Nucleus accumbens (tissue), 56 donors: ENCODE measurements at regions not wholly inside any gene's neighbourhood (a gene's known extent, or its start where the extent isn't known, plus 50 kb on each side); places are given as distances from the start of the nearest gene placed in this dataset.

Experiments used
- DNase-seq, 56 donors: peaks; one replicate each; lab custom pipeline; 2025; lab: John Stamatoyannopoulos, UW

DNA sequence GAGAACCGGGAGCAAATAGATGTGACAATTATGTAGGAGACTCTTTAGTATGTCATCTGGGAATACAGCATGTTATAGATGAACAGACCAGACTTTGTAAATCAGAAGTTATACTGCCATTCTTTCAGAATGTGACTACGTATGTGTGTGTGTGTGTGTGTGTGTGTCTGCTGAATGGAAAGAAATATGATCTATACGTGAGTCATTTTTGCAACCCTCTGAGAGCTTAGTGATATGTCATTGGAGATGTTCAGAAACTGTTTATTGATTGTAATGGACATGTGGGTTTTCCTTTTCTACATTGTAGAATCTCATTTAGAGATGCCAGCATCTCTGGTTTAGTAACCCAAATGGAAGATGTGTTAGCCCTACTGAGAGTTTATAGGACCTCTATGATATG is 731.5 kb downstream of the TLE1 start:
- no peak for DNase-seq

DNA sequence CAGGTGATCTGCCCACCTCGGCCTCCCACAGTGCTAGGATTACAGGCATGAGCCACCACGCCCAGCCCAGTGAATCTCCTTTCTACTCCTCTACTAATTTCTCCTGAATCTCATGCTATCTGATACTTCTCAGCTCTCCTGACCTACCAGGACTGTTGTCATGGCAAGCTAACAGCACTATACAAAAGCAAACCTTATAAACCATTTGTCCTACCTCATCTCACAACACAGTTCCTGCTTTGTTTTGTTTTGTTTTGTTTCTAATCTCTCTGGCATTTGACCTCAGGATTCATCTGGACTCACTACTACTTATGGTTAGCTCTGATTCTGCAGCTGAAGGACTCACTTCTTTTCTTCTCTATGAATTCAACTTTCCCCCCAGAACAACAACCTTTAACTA is 734.8 kb downstream of the TLE1 start:
- DNase-seq = no peak

DNA sequence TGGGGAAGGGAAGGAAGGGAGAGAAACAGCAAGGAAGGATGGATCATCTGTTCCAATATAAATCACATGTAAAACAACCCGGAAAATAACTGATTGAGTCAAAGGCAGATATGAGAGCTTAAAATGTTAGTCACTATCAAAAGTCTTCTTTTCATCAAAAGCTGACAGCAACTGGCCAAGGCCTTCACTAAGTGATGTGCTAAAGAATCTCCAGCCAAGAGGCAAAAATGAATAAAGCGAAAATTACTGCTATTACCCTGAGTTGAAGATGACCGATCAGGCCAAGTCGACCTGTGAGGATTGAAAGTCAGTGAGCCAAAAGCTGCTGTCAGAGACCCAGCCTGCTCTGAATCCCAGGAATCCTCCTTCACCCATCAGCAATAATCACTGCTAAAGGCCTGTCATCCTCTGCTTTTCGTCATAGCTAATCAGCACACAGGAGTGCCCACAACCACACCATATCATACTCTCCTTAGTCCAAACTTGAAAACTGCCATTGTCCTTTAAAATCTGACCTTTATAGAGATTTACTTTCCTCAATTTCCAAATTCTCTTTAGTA is 736.9 kb downstream of the TLE1 start:
- DNase-seq = no peak

DNA sequence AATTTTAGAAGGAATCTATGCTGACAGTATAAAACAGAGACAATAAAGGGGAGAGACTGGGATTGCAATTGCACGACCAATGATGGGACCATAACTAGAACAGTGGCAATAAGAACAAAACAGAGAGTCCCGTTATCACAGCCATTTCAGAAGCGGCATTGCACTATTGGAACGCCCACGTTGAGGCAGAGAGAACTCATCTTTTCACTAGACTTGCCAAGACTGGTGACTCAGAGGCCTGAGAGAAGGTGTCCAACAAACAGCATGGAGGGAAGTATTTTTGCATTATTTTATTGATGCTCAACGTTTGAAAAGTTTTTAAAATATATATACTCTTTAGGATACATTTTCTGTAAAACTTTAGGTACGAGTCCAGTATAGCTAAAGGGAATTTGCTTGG is 737.7 kb downstream of the TLE1 start:
- DNase-seq = no peak

DNA sequence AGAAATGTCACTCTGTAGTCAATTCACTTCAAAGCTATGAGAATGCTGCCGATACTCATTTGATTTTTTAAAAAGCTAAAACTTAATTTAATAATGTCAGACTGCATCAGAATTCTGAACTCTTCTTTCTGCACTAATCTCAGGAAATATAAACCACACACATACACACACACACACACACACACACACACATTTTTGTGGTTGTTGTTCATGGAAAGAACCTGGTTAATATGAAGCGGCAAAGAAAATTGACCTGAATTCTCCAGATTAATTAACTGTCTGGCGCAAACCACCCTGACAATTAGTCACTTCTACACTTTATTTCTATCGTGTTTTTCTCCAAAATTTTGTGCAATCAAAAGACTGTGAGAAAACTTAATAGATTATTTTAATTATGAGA is 740.5 kb downstream of the TLE1 start:
- no peak for DNase-seq

DNA sequence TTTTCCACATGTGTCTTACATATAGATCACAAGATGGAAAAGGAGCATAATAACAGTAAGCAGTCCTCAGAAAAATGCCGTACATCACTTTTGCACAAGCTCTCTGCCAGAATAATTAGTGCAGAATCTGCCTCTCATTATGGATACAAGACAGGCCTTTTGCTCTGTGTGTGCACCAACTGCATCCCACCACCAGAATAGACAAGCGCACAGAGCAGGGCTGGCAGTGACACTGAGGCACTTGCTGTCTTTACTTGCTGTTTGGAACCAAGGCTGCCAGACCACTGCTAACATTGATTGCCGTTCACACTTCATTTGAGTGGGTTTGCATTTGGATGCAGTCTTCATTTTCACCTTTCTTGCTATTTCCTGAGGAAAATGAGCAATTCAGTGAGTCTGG is 741.3 kb downstream of the TLE1 start:
- DNase-seq = peak in 5 of 56 donors; percentile 0 to 13 (median 2)

DNA sequence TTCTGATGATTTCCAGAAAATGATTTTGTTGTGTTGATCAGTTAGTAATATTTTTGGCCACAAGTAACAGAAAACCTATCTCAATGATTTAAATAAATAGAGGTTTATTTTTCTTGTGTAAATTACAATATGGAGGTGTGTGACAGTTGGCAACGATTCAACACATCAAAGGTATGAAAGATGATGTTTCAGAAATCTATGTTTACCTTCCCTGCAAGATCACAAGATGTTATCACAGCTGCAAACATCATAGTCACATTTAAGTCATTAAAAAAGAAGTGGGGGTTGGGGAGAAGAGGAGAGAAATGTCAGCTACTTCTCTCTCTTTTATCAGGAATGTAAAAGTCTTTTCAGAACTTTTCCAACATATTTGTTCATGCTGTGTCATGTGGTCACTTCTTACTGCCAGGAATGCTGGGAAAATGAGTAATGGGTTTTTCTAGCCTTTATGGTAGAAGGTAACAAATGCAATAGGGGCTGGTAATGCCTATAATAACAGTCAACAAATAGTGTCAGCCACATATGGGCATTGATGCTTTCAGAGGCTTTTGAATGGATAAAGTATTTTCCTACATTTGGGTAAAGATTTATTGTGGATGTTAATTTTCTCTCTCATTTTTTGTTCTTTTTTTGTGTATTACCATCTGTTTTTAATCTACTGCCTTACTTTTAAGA is 742.7 kb downstream of the TLE1 start:
- no peak for DNase-seq

DNA sequence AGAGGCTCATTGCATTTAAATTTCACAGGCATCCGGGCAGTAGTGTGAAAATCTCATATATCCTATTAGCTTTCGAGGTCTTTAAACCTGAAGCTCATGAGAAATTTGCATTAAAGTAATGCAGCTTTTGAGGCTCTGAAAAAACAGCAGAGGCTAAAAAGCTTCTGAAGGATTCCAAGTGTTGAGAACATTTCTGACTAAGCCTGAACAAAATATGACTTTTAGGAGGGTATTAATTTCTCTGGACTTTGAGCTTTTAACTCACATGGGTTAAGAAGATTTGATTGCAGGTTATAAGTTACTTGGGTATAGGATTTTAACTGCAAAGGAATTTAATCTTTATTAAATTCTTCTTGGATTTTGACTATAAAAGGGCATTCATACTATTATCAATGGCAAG is 743.9 kb downstream of the TLE1 start:
- DNase-seq = no peak

DNA sequence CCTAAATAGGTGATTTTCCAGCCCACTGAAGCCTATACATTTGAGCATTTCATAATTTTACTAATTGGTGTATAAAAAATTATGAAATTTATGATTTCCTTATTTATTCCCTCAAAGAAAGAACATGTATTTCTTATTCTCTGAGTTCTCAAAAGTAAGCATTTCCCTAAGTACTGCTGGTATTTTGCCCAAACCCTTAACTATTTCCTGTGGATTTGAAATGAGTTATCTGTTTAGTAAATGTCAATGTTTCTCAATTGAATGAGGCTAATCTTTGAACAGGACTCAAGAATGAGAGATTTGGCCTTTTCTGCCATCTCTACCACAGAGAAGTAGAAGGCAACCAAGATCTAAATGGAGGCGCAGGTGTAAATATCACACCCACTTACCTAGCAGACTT is 751.7 kb downstream of the TLE1 start:
- no peak for DNase-seq

DNA sequence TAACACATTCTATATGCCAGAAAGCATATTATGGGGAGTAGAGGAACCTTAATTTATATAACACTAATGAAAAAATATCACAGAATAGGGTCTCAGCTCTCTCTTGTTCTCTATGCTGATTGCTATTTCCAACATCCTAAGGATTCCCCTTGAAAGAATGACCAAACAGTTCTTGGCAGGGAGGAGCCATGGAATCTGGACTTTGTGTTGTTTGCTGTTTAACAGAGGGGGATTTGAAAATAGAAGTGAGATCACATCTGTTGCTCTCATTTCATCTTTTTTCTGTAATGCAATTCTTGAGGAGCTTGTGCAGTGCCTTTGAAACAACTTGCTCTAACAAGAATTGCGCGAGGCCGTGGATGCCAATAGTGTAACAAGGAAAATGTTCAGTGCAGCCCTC is 755.3 kb downstream of the TLE1 start:
- no peak for DNase-seq

DNA sequence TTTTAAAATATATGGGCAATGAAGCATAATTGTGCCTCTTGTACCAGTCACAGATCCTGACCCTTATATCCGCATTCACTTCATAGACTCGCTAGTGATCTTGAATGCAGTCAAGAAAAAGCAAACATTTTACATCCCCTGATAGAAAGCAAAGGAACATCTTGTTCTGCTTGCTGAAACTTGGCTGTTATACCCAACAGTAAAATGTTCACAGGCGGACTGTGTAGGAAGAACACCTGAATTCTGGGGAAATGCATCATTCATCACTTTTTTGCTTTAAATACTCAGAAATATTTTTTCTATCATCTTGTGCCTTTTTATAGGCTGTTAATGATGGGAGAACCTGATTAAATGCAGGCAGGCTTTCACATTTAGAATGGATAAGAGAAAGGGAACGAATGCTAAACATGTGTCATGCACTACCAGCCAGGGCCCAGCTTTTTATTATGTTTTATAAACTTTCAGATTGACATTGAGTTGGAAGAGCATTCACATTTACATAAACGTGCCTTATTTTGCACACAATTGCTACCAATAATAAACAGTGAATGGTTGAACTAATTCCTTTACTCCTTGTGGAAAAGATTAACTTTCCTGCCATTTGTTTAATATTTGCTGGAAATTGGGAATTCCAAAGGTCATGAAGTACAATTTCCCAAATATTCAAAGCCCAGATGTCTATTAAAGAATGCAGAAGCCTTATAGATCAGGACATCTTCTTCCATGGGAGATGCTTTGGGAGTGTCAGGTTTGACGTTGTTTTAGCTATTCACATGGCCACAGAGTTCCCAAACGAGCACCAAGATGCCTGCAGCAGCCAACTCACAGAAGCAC is 756.2 kb downstream of the TLE1 start:
- DNase-seq = peak in 1 of 56 donors; percentile 2

DNA sequence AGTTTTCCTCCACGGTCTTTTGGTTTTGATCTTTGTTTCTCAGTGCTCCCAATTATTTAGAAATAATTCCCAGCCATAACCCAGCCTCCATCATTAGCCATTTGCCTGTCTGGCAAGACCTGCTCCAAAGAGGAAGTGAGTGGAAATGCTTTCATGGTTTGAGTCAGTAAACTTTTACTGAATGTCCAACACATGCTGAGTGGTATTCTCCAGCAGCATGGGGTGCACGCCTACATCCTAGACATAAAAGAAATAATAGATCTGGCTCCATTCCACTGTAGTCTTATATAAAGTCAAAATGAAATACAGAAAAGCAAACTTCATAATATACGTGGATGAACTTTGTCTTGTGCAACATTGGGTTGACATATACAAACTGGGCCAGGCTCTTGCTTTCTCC is 757.2 kb downstream of the TLE1 start:
- no peak for DNase-seq

DNA sequence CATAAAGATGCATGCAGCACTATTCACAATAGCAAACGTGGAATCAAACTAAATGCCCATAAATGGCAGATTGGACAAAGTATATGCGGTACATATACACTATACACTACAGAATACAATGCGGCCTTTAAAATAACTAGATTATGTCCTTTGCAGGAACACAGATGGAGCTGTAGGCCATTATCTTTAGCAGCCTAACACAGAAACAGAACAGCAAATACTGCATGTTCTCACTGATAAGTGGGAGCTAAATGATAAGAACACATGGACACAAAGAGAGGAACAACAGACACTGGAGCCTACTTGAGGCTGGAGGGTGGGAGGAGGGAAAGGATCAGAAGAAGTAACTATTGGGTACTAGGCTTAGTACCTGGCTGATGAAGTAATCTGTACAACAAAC is 758.2 kb downstream of the TLE1 start:
- no peak for DNase-seq

DNA sequence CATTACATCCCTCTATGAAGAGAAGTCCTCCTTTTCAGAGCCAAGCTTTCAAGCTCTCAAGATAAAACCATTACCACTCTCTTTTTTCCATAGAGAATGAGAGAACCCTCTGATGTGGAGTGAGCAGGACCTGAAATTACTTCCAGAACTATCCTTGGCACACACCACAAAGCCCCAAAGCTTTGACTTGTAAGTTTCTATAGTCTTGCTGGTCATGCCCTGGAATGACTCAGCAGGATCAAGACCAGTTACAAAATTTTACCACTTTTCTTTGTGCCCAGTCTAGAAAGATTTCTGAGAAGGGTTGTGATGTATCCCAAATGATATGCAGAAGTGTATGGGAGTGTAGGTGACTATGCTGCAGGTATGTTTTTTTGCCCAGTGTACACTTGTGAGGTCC is 760.6 kb downstream of the TLE1 start:
- no peak for DNase-seq

DNA sequence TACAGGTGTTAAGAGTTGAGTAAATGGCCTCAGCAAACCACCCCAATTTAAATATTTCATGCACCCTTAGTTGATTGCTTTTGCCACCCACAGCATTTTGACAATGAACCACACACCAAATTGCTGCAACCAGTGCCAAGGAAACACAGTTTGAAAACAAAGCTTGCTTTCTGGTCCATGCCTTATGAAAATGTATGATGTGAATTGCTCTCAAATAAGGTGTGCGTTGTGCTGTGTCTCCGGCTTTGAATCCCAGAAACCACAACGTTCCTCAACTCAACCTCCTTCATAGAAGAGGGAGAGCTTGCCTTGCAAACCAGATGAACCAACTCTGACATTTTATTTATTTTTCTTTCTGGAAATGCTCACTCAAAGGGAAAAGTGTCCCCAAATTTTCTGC is 762.7 kb downstream of the TLE1 start:
- no peak for DNase-seq

DNA sequence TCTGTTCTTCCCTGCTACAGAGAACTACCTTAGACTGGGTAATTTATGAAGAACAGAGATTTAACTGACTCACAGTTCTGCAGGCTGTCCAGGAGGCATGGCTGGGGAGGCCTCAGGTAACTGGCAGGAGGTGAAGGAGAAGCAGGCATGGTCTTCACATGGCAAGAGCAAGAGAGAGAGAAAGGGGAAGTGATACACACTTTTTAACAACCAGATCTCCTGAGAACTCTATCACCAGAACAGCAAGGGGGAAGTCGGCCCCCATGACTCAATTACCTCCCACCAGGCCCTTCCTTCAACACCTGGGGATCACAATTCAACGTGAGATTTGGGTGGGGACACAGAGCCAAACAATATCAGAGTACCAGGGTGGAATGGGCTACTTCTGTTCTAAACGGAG is 766.8 kb downstream of the TLE1 start:
- no peak for DNase-seq

DNA sequence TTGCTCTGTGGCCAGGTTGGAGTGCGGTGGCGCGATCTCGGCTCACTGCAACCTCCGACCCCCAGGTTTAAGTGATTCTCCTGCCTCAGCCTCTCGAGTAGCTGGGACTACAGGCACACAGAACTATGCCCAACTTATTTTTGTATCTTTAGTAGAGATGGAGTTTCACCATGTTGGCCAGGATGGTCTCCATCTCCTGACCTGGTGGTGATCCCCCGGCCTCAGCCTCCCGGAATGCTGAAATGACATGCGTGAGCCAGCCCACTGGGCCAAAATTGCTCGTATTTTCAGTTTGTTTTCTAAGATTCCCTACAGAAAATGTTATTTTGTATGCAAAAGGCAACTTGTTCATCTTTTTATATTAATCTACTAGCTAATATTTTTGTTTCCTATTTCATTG is 782.6 kb downstream of the TLE1 start:
- DNase-seq = no peak

DNA sequence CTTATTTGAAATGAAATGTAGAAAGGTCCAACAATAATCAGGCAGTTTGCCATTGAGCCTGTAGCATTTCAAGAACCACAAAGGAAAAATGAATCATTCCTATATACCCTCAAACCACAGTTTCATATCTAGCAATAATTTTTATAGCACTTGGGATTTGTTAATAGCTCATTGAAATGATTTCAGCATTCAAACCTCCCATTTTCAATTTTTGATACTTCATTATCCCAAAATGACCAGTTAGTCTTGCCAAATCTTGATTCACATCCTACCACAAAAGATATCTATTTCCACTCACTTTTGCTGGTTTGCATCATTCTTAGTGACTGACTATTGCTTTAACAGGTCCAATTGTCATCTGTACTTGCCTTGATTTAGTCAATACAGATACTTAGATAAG is 790.1 kb downstream of the TLE1 start:
- no peak for DNase-seq

DNA sequence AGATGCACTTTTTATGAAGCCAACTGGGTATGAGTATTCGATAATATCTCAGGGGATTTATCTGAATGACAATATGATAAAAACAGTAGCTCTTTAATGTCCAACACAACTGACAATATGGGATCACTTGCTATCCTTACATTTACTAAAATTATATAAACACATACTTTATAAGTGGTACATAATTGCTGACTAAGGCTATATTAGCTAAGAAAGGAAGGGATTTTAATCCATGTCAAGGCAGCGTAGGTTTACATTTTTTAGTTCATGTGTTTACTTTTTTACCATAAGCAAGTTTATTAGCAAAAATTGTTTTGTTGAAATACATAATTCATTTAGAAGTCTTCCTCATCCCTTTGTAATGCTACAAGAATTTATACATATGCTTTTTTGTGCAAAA is 796.2 kb downstream of the TLE1 start:
- DNase-seq = no peak

DNA sequence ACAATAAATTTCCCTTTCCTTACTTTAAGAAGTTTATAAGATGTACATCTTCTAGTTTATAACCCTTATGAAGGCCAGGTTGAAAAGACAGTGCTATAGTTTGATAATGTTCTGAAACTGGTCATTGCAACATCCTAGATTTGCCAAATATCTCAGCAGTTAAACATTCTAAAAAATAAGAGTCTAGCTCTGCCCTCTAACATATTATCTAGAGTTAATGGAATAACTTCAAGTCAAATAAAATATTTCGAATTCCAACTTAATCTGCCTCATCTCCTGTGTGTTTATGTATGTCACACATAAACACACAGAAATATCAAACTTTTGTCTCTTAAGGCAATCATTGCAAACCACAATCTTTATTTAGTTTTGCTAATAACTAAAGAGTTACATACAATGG is 796.6 kb downstream of the TLE1 start:
- no peak for DNase-seq

DNA sequence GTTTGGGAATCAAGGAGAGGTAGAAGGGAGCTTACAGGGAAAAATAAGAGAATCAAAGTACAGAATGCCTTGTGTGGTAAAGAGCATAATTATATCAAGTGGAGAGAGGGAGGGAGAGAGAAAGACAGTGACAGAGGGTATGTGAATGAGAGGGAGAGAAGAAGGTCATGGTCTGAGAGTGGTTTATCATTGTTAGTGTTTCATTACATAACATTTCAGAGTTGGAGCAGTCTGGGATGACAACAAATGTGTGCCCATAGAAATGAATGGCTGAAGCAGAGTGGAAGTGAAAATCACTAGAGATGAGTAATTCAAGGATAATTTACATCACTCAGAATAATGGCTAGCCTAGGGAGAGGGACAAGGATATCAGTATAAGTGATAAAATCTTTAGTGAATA is 799.2 kb downstream of the TLE1 start:
- DNase-seq = no peak

DNA sequence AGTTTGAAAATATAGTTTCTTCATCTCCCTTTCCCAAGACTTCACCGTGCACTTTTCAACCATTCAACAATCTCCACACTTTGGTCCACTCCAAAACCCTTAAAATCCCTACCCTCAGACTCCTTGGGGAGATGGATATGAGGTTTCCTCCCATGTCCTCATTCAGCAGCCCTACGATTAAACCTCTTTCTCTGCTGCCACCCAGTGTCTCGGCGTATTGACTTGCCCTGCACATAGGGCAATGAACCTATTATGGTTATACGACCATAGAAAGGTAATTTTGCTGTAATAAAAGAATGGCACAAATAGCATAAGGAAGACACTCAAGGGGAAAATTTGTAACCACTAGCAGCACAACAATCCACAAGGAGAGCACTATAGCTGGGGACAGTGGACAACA is 803.5 kb downstream of the TLE1 start:
- peak in 21 of 56 donors; percentile 1 to 50 (median 7) for DNase-seq
